NCI-H2227 (cell line): ENCODE measurements at regions not wholly inside any gene's neighbourhood (a gene's known extent, or its start where the extent isn't known, plus 50 kb on each side); places are given as distances from the start of the nearest gene placed in this dataset.
A peak's percentile ranks its signal among the peaks of the same experiment; 100 is the strongest.

Experiments used
- DNase-seq: peaks from one replicate; lab custom pipeline; 2025; ENCODE audit not compliant: unreplicated experiment; lab: John Stamatoyannopoulos, UW

DNA sequence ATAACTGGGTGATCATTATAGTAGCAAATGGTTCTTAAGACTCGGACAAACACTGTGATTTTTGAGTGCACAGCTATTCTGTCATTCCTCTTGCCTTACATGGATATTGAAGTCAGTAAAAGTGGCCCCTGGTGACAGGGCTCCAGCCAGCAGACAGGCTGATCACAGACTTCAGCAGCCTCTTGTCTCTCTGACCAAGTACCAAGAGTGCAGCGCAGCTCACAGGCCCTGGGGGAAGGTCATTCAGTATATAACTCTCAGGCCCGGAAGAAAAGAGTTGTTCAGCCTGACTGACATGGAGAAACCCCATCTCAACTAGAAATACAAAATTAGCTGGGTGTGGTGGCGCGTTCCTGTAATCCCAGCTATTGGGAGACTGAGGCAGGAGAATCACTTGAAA is 202.6 kb downstream of the HRH4 start:
- DNase-seq = no peak

DNA sequence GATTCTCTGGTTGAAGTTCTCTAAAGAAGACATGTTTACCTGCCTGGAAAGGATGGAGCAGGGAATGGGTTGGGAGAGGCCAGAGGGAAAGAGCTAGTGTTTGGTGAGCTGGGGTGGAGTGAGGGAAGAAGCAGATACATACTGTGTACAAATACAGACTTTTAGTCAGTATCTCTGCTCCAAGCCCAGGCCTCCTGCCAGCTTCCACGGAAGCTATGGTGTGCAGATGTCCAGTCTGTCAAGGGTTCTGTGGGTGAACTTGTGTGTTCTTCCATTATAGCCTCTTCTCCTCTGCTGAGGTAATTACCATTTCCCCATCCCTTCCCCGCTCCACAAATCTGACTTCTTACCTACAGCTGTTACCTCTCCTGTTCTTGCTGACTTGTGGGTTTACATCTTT is 208.6 kb downstream of the HRH4 start:
- DNase-seq = no peak

DNA sequence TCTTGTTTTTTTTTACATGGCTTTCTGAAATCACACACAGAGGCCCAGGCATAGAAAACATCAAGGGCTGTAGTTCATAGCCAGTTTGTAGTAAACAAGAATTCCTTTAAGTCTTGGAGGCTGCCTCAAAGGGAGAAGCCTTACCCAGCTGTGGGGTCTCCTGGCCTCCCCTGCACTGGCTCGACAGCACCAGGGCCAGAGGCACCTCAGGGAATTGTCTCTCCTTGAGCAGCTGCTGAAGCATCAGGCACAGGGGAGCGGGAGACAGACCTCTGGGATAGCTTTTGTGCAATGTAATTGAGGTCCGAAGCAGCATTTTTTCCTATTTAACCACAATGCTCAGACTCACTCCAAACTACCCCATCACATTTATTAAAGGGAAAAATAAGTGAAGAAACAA is 209.1 kb downstream of the HRH4 start:
- DNase-seq = no peak

DNA sequence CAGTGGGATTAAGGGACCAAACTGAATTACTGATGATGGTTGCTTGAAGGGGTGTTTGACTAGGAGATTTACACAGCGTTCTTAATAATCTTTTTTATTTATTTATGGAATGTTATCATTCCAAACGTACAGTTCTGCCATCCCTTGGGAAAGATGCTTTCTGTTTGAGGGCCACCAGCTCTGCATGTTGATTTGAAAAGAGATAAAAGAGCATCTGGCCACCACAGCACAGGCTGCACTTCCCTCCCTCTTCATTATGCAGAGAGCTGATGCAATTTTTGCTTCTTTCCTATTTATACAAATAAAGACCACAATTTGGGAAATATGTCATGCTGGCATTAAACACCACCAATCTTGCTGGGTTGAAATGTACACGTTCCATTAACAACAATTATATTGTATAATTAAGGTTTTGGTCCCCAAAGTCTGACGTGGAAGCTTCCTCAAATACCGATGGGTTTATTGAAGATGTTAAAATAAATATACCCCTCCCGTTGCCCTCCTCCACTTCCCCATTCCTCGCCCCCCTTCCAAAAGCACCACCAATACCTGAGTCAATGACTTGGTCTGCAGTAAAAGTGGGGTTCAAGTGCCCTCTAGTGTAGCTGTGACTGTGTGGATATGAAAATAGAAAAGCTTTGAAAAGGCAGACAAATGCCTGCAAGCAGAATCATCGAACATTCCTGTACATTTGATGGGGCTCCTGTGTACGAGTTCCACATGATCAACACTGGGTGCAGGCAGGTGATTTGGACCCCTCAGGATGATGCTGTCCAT is 211.9 kb downstream of the HRH4 start:
- no peak for DNase-seq

DNA sequence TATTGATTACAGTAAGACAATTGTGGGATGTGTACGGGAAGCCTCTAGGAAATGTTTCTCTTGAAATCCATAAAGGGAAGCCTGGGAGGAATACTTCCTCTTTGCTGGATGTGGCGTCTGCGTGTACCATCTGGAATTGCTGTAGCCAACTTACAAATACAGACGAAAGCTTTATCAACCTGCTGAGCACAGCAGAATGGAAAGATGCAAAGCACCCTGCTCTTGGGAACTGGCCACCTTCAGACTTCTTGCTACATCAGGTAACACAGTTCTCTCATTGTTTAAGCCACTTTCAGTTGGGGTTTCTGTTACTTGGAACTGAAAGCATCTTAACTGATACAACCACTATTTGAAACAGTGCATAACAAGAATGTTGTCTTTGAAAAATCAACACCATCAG is 213.8 kb downstream of the HRH4 start:
- DNase-seq = no peak

DNA sequence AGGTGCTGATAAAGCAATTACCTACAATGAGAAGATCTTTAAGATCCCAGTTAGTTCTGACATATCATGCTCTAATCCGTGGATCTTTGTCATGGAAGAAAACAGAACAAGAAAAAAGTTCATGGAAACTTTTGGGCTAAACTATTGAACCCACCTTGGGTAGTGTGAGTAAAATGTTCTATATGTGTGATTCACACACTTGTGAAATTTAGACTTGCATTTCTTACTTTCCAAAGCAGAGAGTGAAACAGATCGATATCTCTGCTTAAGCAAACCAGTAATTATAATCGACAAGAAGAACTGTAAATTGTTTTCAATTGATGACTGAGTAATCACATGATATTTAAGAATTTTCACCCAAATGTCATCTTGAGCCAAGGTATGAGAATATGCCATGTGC is 214.2 kb downstream of the HRH4 start:
- no peak for DNase-seq

DNA sequence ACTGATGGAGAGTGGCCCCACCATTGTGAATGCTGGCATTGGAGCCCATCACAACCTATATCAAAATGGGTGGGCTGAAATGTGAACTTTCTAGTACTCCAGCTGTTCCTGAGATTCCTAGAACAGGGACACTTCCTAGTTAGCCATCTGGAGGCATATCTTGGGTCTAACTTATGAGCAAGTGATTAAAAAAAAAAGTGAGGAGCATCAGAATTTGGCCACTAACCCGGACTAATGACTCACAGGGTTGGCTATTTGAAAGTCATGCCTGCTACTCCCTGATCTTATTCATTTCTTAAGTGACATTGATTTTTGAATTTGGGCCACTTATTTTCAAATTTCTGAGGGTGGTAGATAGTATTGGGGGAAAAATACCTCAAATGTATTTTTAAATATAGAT is 216.6 kb downstream of the HRH4 start:
- DNase-seq = no peak

DNA sequence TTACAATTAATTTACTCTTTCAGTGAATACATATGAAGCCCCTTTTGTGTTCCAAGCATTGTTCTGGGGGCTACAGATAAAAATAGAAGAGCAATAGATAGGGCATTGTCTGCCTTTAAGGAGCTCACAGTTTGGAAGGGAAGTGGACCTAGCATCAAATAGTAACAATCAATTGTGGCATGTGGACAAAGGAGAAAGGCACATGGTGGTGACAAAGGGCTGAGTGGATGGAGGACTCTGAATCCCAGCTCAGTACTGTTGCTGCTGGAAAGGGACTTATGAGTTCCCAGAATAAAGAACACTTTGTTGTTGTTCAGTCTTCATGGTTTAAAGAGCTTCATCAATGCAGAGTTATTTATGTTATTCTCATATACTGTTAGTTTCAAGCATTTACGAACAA is 217.7 kb downstream of the HRH4 start:
- DNase-seq = no peak

DNA sequence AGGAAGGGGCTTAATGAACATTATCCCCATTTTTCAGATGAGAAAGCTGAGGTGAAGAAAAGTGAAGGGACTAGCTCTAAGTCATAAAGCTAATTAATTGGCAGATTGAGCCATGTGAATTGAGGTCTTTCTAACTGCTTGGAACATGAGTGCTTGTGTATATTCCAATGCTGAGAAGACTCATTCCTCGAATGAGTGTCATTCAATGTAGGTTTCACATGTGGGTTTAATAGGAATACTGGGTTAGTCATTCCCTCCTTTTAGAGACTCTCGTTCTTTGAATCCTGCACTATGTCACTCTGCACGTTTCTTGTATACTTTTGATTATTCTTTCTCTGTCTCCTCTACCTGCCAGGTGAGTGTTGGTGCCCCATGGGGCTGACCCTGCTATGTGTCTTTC is 218.2 kb downstream of the HRH4 start:
- no peak for DNase-seq

DNA sequence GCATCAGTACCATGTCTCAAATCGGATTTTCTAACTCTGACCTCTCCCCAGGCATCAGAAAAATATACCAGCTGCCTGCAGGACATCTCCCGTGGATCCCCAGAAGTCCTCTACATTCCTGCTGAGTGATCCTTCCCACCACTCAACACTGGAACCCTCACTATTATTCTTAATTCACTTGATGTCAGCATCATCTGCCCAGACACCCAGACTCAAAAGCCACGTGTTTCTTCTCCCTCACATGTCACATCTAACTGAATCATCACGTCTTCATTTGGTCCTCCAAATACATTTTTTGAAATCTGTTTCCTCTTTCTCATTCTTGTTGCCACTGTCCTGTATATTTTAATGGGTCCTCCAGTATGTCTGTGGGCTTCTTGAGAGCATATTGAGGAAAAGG is 218.6 kb downstream of the HRH4 start:
- DNase-seq = no peak

DNA sequence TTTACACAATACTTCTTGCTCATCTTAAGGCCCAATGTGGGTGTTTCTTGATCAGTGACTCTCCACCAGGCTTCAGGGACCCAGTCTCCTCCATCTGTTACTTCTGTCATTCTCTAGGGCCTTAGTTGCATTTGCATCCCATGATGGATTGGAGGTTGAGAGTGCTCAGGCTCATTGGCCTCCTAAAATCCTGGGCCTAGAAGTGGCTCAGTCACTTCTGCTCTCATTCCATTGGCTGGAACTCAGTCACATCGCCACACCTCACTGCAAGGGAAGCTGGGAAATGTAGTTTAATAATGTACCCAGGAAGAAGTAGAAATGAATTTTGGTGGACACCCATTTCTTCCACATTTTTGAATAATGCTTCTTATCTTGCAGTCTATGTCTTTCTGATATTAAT is 223.5 kb downstream of the HRH4 start:
- DNase-seq = no peak

DNA sequence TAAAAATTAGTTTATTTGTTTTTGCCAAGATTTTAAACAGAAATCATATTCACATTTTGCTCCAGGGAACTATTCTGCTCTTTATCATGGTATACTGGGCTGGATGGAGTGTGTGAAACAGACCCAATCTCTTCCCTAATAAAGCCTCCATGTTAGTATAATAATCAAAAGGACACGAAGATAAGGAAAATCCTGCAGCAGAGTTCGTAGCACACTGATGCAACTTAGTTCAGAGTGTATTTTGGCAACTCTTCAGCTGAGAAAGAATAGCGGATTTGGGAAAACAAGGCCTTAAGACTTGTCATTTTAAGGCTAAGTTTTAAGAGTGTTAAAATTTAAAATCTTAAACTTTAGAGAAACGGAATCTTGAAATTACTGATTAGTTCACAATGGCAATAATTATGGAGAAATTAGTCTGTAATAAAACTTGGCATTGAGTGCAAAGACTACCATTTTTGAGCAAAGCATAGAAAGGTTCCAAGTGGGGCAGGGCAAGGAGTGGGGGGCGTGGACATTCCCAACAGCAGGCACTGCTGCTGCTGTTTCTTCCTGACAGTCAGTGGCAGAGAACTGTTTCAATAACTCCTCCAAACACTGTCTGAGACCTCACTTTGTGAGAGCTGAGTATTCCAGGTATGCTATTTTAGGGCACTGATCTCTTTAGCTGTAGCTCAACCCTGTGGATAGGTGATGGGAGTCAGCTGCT is 225.0 kb downstream of the HRH4 start:
- DNase-seq = no peak

DNA sequence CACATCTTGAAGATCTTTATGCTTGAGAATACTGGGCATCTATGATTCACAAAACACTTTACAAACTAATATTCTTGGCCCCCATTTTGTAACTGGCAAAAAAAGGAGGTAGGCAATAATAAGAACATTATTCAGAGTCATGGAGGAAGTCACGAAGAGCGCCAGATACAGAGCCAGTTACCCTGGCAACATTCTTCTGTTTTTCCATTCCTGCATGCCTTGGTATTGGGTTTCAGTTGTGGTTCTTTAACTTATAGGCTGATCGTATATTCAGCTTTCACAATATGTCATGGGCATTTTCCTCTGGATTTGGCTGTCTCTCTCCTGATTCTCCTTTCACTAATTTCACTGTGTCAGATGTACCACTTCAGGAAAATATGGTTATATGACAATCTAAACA is 234.7 kb downstream of the HRH4 start:
- no peak for DNase-seq

DNA sequence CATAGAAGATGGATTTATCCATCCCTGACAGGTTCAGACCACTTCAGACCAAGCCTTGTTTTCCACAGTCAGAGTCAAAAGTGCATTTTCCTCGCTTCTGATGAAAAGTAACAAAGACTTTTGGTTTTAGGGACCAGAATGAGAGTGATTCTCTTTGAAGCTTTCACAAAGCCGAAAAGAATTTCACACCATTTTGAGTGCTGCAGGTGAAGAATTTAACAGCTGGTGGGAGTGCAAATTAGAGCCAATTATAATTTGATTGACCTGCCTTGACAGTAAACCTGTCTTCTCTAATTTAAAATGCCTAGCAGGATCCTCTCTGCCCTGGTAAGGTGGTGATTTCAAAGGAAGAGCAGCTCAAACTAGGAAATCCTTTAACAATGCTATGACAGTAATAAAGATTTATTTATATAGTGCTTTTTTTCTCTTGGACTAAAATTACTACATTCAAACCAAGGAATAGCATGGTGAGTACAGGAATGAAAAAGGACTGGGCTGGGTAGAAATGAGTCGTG is 241.6 kb downstream of the HRH4 start:
- DNase-seq = no peak

DNA sequence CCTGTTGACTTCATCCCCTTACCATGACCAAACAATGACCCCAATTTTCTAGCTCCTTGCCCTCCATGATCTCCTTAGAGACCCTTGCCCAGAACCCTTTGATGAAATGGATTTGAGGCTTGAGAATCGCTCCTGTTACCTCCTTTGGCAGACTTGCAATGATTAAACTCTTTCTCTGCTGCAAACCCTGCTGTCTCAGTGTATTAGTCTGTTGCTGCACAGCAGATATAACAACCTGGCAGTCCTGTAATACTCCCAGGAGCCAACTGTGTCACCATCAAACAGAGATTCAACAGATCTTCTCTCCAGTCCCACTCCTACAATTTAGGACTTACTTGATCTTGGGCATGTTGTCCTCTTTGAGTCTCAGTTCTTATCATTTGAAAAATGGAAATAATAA is 242.9 kb downstream of the HRH4 start:
- DNase-seq = no peak

DNA sequence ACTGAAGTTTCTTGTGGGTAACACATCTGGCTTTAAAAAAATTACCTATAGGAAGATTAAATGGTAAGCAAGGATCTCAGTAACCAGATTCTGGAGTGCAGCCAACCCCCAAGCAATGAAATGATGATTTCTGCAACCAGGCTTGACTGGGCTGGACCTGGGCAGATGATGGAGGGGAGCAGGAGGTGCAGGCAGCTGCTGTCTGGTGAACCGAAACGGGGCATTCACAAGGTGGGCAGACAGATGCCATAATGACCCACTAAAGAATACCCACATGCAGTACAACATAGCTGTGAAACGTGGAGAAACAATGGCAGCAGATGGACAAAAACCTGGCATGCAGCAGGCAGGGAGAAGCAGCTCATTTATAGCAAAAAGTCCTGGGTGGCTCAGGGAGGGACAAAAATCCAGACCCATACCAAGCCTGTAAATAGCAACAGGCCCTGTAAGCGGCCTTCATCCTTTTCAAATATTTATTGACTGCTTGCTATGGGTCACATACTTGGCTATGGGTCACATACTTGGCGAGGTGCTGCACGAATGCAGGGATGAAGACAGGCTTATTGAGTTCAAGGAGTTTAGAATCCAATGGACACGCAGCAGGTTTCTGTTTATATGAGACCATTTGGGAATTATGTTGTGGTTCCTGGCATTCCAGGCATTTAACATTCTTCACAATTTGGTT is 244.7 kb downstream of the HRH4 start:
- no peak for DNase-seq

DNA sequence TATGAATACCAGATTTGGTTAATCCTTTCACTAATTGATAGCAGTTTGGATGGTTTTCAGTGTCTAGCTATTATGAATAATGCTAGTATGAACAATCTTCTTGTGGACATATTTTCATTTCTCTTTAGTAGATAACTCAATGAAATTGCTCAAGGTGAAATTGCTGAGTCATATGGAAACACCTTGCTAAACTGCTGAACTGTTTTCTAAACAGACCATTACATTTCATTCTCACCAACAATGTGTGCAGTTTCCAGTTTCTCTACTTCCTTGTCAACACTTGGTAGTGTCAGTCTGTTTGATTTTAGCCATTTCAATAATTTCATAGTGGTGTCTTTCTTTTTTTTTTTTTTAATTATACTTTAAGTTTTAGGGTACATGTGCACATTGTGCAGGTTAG is 250.0 kb downstream of the HRH4 start:
- DNase-seq = no peak

DNA sequence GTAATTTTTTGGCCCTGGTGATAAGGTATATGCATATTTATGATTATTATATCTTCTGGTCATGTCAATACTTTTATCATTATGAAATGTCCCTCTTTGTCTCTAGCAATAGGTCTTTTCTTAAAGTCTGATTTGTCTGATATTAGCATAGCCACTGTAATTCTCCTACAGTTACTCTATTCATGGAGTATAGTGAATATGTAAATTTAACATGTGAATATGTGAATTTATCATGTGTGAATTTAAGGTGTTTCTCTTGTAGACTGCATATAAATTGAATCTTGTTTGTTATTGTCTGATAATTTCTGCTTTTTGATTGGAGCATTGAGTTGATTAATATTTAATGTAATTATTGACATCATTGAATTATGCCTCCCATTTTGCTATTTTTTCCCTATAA is 259.4 kb downstream of the HRH4 start:
- DNase-seq = no peak

DNA sequence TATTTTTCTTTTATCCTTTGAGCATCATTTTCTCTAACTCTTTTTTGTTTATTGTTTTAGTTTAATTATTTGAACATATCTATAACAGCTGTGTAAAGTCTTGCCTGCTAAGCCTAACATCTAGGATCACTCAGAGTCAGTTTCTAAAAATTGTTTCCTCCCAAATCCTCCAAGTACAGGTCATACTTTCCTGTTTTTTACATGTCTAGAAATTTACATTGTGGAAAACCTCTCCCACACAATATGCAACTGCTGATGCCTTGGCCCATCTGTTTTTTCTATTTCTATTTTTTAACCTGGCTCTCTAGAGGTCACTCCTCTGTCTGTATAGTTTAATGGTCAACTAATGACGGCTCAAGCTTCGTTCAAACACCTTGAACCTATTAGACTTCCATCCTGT is 261.0 kb downstream of the HRH4 start:
- DNase-seq = no peak

DNA sequence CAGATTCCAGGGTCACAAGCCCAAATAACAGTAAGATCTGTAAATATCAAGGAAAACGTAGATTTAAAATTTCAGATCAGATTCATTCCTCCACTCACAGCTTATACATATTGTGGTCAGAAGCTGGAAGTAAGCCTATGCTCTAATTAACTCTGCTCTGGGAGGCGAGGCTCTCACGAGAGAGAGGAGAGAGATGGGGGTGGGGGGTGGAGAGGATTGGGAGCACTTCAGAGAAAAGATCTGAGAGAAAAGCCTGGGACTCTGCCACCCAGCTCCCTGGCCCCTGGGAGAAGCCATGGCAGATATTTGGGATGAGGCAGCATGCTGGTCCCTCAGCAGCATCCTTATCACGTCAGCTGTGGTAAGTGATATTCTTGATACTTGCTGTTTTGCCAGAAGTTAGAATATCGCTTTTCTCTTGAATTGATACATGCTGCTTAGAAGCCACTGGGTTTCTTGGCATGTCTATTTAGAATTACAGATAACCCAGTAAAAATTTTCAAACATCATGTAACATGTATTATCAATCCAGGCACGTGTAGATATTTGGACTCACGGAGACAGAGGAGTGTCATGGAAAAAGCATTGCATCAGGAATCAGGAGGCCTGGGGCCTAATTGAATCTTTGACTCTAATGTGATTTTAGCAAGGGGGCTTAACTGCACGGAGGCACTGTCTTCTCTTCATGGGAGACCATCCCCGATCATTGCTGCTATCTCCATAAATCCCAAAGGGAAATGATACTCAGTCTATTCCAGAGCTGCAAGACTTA is 265.4 kb downstream of the HRH4 start:
- no peak for DNase-seq

DNA sequence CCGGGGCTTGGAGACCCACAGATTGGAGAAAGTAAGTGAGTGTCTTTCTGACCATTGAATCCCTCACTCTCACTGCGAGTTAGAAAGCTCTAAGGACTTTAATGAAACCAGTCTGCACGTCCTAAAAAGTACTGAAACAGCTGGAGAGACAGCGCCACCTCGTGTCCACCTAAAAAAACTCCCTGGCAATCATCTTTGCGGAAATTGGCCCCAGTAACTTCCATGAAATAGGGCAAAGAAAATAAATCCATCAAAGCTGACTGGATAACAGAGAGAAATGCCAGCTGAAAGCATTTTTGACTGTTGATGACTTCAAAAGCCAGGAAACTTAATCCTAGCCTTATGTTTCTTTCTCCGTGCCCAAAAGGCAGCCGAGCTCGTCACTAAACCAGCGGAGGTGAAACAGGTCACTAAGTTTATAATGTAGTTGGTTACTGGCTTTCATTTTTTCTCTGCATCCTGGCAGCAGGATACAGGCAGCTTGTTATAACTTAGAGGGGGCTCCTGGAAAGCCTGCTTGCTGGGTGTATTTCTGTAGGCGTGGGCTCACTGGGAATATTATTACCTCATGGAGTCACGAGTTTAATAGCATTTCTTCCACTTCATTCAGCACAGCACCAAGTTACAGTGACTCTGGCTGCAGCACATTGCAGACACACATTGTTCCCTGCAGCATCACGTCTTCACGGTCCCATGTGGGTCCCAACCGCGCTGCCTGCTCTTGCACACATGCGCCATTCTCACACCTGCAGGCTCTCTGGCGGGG is 266.5 kb downstream of the HRH4 start:
- DNase-seq = peak; percentile 81
